ENCODE measurements at regions not wholly inside any gene's neighbourhood (a gene's known extent, or its start where the extent isn't known, plus 50 kb on each side); places are given as distances from the start of the nearest gene placed in this dataset.

GRCh38 chr10:111650088-111650487 is 533.5 kb downstream of the GPAM start:
- TF ChIP-seq TAF1 (IDR thresholded peaks at IDR 0.05; ENCODE audit: low read depth, low read length) (no peak), CREB1 (IDR thresholded peaks at IDR 0.05) (no peak), CTCF (IDR thresholded peaks at IDR 0.05; ENCODE audit: control extremely low read depth in 1 of 3, insufficient read depth in 1 of 3, low read depth in 1 of 3, low read length in 3 of 3) (peak; percentile 32 to 60 (median 51); a peak in 3 of 4 replicates), HDAC2 (IDR thresholded peaks at IDR 0.05; ENCODE audit: borderline replicate concordance in 1 of 2, low read depth in 2 of 2, low read length in 2 of 2) (no peak), EGR1 (IDR thresholded peaks at IDR 0.05; ENCODE audit: borderline replicate concordance, low read depth, low read length) (no peak), EP300 (IDR thresholded peaks at IDR 0.05; ENCODE audit: borderline replicate concordance in 1 of 2, low read depth in 2 of 2, low read length in 2 of 2) (no peak), SAP30 (IDR thresholded peaks at IDR 0.05; ENCODE audit: insufficient read depth, insufficient replicate concordance, low read length) (no peak), BRCA1 (IDR thresholded peaks at IDR 0.05; ENCODE audit: low read depth, low read length) (no peak), SIRT6 (IDR thresholded peaks at IDR 0.05; ENCODE audit: low read length) (no peak), USF2 (IDR thresholded peaks at IDR 0.05; ENCODE audit: low read length) (no peak), E2F6 (IDR thresholded peaks at IDR 0.05) (no peak), CTBP2 (IDR thresholded peaks at IDR 0.05; ENCODE audit: borderline replicate concordance, insufficient read depth, insufficient read length, low read length) (no peak)

Measured in H1 (cell line).